ENCODE measurements at regions not wholly inside any gene's neighbourhood (a gene's known extent, or its start where the extent isn't known, plus 50 kb on each side); places are given as distances from the start of the nearest gene placed in this dataset.

GRCh38 chr5:56696900-56697299, 118.4 kb upstream of the MAP3K1 start:
- Mint-ChIP-seq H3K4me3 (no peak overlapping the region), H3K9me3 (no peaks in the 10 kb centered on the region), H3K4me1 (peaks cover 35 to 40% of the 10 kb centered on the region in 2 experiments), H3K36me3 (ENCODE audit: insufficient read depth in 1 of 3, low read depth in 3 of 3) (no peaks in the 10 kb centered on the region), H3K27ac (no peak overlapping the region), H3K27me3 (ENCODE audit: low read depth) (no peaks in the 10 kb centered on the region; the same call in 1 of the 2 replicates)
- no peak overlapping the region for H2BK5ac ChIP-seq (ENCODE audit: insufficient read length, low read length)
- no peak overlapping the region for H3K18ac ChIP-seq (ENCODE audit: insufficient read length, low read depth, low read length)
- H2BK120ac ChIP-seq (ENCODE audit: low read depth, low read length, poor library complexity, severe bottlenecking): no peak overlapping the region
- no peak for TF ChIP-seq CTCF (conservative IDR thresholded peaks at IDR 0.05)
- no peak overlapping the region for H3T11ph ChIP-seq (ENCODE audit: low read length)
- H3K23ac ChIP-seq (ENCODE audit: insufficient read length, low read depth, low read length): no peak overlapping the region
- no peak overlapping the region for H4K5ac ChIP-seq (ENCODE audit: insufficient read length, low read depth, low read length)
- H2BK20ac ChIP-seq (ENCODE audit: low read depth, low read length, poor library complexity, severe bottlenecking): no peak overlapping the region
- no CpG with 5 or more reads among the region's 1 CpG for WGBS (ENCODE audit: extremely low coverage, insufficient read length, low lambda C conversion rate)
- H3K4me1 ChIP-seq (ENCODE audit: insufficient read depth, low read length): no peaks in the 10 kb centered on the region; the same call in 1 of the 2 replicates
- H3K9me3 ChIP-seq (ENCODE audit: control insufficient read depth, low read depth, low read length): no peaks in the 10 kb centered on the region
- H3K9ac ChIP-seq (ENCODE audit: extremely low read depth, insufficient read length, low read length): no peak overlapping the region
- no peak overlapping the region for H2BK12ac ChIP-seq (ENCODE audit: insufficient read length, low read depth, low read length)
- DNase-seq: no peak
- no peak overlapping the region for H2AK5ac ChIP-seq (ENCODE audit: insufficient read length, low read length)
- no peaks in the 10 kb centered on the region for H3K79me1 ChIP-seq (ENCODE audit: insufficient read depth, low read depth, low read length, poor library complexity, severe bottlenecking)
- no peak overlapping the region for H3K4ac ChIP-seq (ENCODE audit: low read depth, low read length)
- H3K79me2 ChIP-seq (ENCODE audit: insufficient read depth, low read length): no peaks in the 10 kb centered on the region
- no peak overlapping the region for H4K91ac ChIP-seq (ENCODE audit: insufficient read length, low read depth, low read length)
- H2AFZ ChIP-seq (ENCODE audit: low read length): no peak overlapping the region
- no peak overlapping the region for H3K4me2 ChIP-seq (ENCODE audit: insufficient read depth, insufficient read length, low read length)
- H2BK15ac ChIP-seq (ENCODE audit: low read depth, low read length): no peak overlapping the region
- H3K27ac ChIP-seq (ENCODE audit: insufficient read length, low read depth, low read length): no peak overlapping the region
- H3K14ac ChIP-seq (ENCODE audit: insufficient read depth, low read length): no peak overlapping the region
- no peaks in the 10 kb centered on the region for H3K23me2 ChIP-seq (ENCODE audit: insufficient read length, low read depth, low read length, poor library complexity, severe bottlenecking)
- no peaks in the 10 kb centered on the region for H4K20me1 ChIP-seq (ENCODE audit: control insufficient read depth, insufficient read depth, insufficient read length)
- H3K27me3 ChIP-seq (ENCODE audit: insufficient read depth, low read length): no peaks in the 10 kb centered on the region
- no peak overlapping the region for H3K56ac ChIP-seq (ENCODE audit: insufficient read length, low read depth, low read length)
- H4K8ac ChIP-seq (replicated peaks; ENCODE audit: insufficient read length, low read depth, low read length): no peak overlapping the region

Measured in H9 (cell line).